B cell (primary cell): ENCODE measurements at regions not wholly inside any gene's neighbourhood (a gene's known extent, or its start where the extent isn't known, plus 50 kb on each side); places are given as distances from the start of the nearest gene placed in this dataset.

Experiments
- ATAC-seq: fragments of 200-7000 bp; cut with Tn5 transposase; one replicate; pipeline ENCODE4 v1.10.0; 2021; ENCODE audit warnings: low read depth, mild to moderate bottlenecking, moderate number of reproducible peaks, moderate library complexity
- CTCF ChIA-PET: fragments of 350-600 bp; sonication (Branson Sonifier 250); formaldehyde crosslinking; loops from one replicate; lab custom pipeline; 2021; ENCODE audit warnings: antibody characterized with exemption, inconsistent platforms; lab: Charles Lee
- POLR2A ChIA-PET: fragments of 350-600 bp; sonication (Branson Sonifier 250); formaldehyde crosslinking; loops from one replicate; lab custom pipeline; 2021; ENCODE audit warnings: antibody characterized with exemption; lab: Charles Lee
- DNase-seq: peaks from one replicate; pipeline ENCODE4 v3.0.0; 2013
- H2AFZ ChIP-seq: 2 replicates; pipeline ENCODE4 v1.6.1; 2012; ENCODE audit warnings: mild to moderate bottlenecking, low read depth, low read length; ENCODE audit not compliant: insufficient read depth, poor library complexity, severe bottlenecking
- H3K27ac ChIP-seq, 2 donors: 1 replicate in 1 of 2; 2 replicates in 1 of 2; pipeline ENCODE4 v1.5.1; 2012 to 2013; ENCODE audit warnings: low read length in 2 of 2, mild to moderate bottlenecking in 2 of 2, moderate library complexity in 1 of 2
- H3K27me3 ChIP-seq, 4 experiments: fragments of 200-600 bp in 1 of 4; sonication (generic) in 1 of 4; replicated peaks in 1 of 4; 1 replicate in 2 of 4; 2 replicates in 2 of 4; pipeline versions ENCODE4 v1.6.1 to v1.7.0; 2013 to 2016; ENCODE audit warnings: low read length in 3 of 4, mild to moderate bottlenecking in 2 of 4, mixed read lengths in 1 of 4, moderate library complexity in 1 of 4; ENCODE audit not compliant: insufficient read depth in 4 of 4, control insufficient read depth in 3 of 4; ENCODE audit errors: control extremely low read depth in 1 of 4
- H3K36me3 ChIP-seq, 2 experiments: replicated peaks in 1 of 2; 1 replicate in 1 of 2; 2 replicates in 1 of 2; pipeline versions ENCODE4 v1.6.1 to v1.7.1; 2013; ENCODE audit warnings: low read length in 1 of 2; ENCODE audit not compliant: insufficient read depth in 2 of 2, control insufficient read depth in 1 of 2; ENCODE audit errors: control extremely low read depth in 1 of 2, extremely low read depth in 1 of 2
- H3K4me1 ChIP-seq, 2 donors: fragments of 200-600 bp in 1 of 2; sonication (generic) in 1 of 2; 1 replicate in 1 of 2; 2 replicates in 1 of 2; pipeline versions ENCODE4 v1.5.1 to v1.6.1; 2013 to 2017; ENCODE audit warnings: low read length in 2 of 2; ENCODE audit not compliant: control insufficient read depth in 2 of 2, insufficient read depth in 2 of 2
- H3K4me2 ChIP-seq: replicated peaks from 2 replicates; pipeline ENCODE3; 2012; ENCODE audit warnings: mild to moderate bottlenecking, low read depth, low read length; ENCODE audit not compliant: poor library complexity, severe bottlenecking
- H3K4me3 ChIP-seq, 5 experiments: fragments of 200-600 bp in 1 of 5; sonication (generic) in 1 of 5; 1 replicate in 3 of 5; 2 replicates in 2 of 5; pipeline versions ENCODE4 v1.5.1 to v1.7.0; 2011 to 2016; ENCODE audit warnings: low read length in 4 of 5, mild to moderate bottlenecking in 4 of 5, low read depth in 2 of 5, control low read depth in 1 of 5, moderate library complexity in 1 of 5; ENCODE audit not compliant: insufficient read depth in 1 of 5; ENCODE audit errors: control extremely low read depth in 1 of 5, extremely low read depth in 1 of 5
- H3K79me2 ChIP-seq: fragments of 200-600 bp; sonication (generic); one replicate; pipeline ENCODE4 v1.6.0; 2016; ENCODE audit warnings: low read length; ENCODE audit not compliant: control insufficient read depth, insufficient read depth
- H3K9ac ChIP-seq: fragments of 200-600 bp; sonication (generic); 2 replicates; pipeline ENCODE4 v1.6.1; 2017; ENCODE audit warnings: mild to moderate bottlenecking, low read length, moderate library complexity
- H3K9me3 ChIP-seq, 3 donors: one replicate each; pipeline versions ENCODE4 v1.6.1 to v1.7.1; 2013; ENCODE audit warnings: low read length in 2 of 3; ENCODE audit not compliant: control insufficient read depth in 2 of 3, insufficient read depth in 1 of 3; ENCODE audit errors: control extremely low read depth in 1 of 3
- H4K20me1 ChIP-seq: 2 replicates; pipeline ENCODE4 v1.6.0; 2012; ENCODE audit warnings: mild to moderate bottlenecking, low read length; ENCODE audit not compliant: insufficient read depth, control insufficient read depth, poor library complexity, severe bottlenecking
- H3K27ac Mint-ChIP-seq: one replicate; pipeline ENCODE4 v1.8.0; 2021; ENCODE audit warnings: mixed read lengths
- H3K27me3 Mint-ChIP-seq: one replicate; pipeline ENCODE4 v1.8.0; 2021; ENCODE audit warnings: mixed read lengths
- H3K4me1 Mint-ChIP-seq: one replicate; pipeline ENCODE4 v1.8.0; 2021; ENCODE audit warnings: mixed read lengths
- H3K4me3 Mint-ChIP-seq: one replicate; pipeline ENCODE4 v1.8.0; 2021; ENCODE audit warnings: mixed read lengths
- H3K9me3 Mint-ChIP-seq: one replicate; pipeline ENCODE4 v1.8.0; 2022; ENCODE audit warnings: mixed read lengths; ENCODE audit not compliant: insufficient read depth
- EZH2 ChIP-seq: IDR thresholded peaks from 2 replicates; pipeline ENCODE4 v1.6.1; 2012; ENCODE audit warnings: borderline replicate concordance, low read depth, mild to moderate bottlenecking, moderate library complexity, low read length; ENCODE audit not compliant: insufficient read depth, poor library complexity, severe bottlenecking
- WGBS: methylation state at CpG from one replicate; pipeline ENCODE4 v1.1.5; 2013; ENCODE audit warnings: missing lambda C conversion rate; ENCODE audit not compliant: insufficient coverage; 5-methylcytosine and 5-hydroxymethylcytosine counted together
- intact Hi-C: fragments of 100-400 bp; cut with micrococcal nuclease; formaldehyde crosslinking; loops from one replicate; pipeline ENCODE4 v1.10.0; 2022
- TF ChIP-seq, protein P1 (sequence below): fragments of 200-600 bp; IDR thresholded peaks from one replicate; pipeline ENCODE4 v1.8.0; 2022; ENCODE audit warnings: antibody characterized with exemption, mild to moderate bottlenecking

DNA sequence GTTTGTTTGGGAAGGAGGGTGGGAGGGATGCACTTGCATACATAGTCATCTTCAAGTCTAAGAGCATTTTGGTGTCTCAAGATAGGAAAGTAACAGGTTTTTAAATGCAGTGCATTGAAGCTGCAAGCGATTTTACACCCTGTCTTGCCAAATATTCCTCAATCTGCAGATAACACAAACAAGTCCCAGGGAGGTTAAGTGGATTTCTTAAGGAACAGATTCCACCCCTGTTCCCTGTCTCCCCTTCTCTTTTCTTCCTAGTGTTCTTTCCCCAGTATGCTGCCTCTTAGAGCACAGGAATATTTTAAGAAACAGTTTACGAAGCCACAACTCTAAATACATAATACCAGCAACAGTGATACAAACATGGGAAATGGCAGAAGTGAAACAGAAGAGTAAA is 389.9 kb downstream of the PLPP3 start:
- no CpG with 5 or more reads among the region's 2 CpGs for WGBS
- ATAC-seq, result no peak
- ChIA-PET POLR2A (no interaction called here), CTCF (no interaction called here)
- Mint-ChIP-seq H3K9me3 (no peaks in the 10 kb centered on the region), H3K4me1 (no peaks in the 10 kb centered on the region), H3K4me3 (no peak overlapping the region), H3K27me3 (peaks cover 7% of the 10 kb centered on the region), H3K27ac (no peak overlapping the region)
- DNase-seq, result no peak
- intact Hi-C loops, result no loop called here
- Histone ChIP-seq H3K36me3 (no peaks in the 10 kb centered on the region), H3K4me3 (no peak overlapping the region), H3K4me2 (no peak overlapping the region), H2AFZ (no peak overlapping the region), H3K27me3 (peaks cover 0 to 3% (median 0%) of the 10 kb centered on the region in 4 experiments), H3K79me2 (no peaks in the 10 kb centered on the region), H3K27ac (no peak overlapping the region), H3K9ac (no peak overlapping the region), H4K20me1 (no peaks in the 10 kb centered on the region), H3K4me1 (no peaks in the 10 kb centered on the region), H3K9me3 (no peaks in the 10 kb centered on the region)
- no peak for TF ChIP-seq EZH2
- TF ChIP-seq, protein P1, sequence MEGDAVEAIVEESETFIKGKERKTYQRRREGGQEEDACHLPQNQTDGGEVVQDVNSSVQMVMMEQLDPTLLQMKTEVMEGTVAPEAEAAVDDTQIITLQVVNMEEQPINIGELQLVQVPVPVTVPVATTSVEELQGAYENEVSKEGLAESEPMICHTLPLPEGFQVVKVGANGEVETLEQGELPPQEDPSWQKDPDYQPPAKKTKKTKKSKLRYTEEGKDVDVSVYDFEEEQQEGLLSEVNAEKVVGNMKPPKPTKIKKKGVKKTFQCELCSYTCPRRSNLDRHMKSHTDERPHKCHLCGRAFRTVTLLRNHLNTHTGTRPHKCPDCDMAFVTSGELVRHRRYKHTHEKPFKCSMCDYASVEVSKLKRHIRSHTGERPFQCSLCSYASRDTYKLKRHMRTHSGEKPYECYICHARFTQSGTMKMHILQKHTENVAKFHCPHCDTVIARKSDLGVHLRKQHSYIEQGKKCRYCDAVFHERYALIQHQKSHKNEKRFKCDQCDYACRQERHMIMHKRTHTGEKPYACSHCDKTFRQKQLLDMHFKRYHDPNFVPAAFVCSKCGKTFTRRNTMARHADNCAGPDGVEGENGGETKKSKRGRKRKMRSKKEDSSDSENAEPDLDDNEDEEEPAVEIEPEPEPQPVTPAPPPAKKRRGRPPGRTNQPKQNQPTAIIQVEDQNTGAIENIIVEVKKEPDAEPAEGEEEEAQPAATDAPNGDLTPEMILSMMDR, result no peak

DNA sequence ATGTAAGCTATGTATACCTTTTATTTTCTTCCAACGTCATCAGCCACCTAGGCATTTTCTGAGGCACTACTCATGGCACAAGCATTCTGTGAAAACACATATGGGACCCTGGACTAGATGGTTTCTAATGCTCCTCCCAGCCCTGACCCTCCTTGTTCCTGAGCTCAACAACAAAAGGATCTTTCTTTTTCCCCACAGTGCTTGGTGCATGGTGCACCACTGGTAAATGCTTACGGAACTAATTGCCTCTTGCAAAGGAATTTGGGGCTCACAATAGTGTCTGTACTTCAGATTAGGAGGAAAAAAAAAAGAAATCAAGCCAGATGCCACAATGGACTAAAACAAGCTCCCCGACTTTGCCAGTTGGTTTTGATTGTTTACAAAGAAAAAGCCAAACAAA is 390.5 kb downstream of the PLPP3 start:
- Histone ChIP-seq H3K27ac (no peak overlapping the region), H3K9ac (no peak overlapping the region), H3K9me3 (no peaks in the 10 kb centered on the region), H3K36me3 (no peaks in the 10 kb centered on the region), H3K27me3 (peaks cover 0 to 3% (median 0%) of the 10 kb centered on the region in 4 experiments), H3K4me1 (no peaks in the 10 kb centered on the region), H4K20me1 (no peaks in the 10 kb centered on the region), H2AFZ (no peak overlapping the region), H3K4me2 (no peak overlapping the region), H3K79me2 (no peaks in the 10 kb centered on the region), H3K4me3 (no peak overlapping the region)
- ATAC-seq, result no peak
- DNase-seq, result no peak
- H3K4me1 Mint-ChIP-seq, result no peaks in the 10 kb centered on the region
- ChIA-PET POLR2A (no interaction called here), CTCF (no interaction called here)
- intact Hi-C loops, result no loop called here
- no peak overlapping the region for H3K4me3 Mint-ChIP-seq
- H3K27me3 Mint-ChIP-seq, result peaks cover 8% of the 10 kb centered on the region
- no peaks in the 10 kb centered on the region for H3K9me3 Mint-ChIP-seq
- 100% methylated on average over 2 of the region's 3 CpGs for WGBS
- TF ChIP-seq EZH2, result no peak
- TF ChIP-seq, protein P1, result no peak
- no peak overlapping the region for H3K27ac Mint-ChIP-seq
